GM12891 (cell line): ENCODE measurements at regions not wholly inside any gene's neighbourhood (a gene's known extent, or its start where the extent isn't known, plus 50 kb on each side); places are given as distances from the start of the nearest gene placed in this dataset.

Experiments used
- POLR2A ChIP-seq: IDR thresholded peaks from 2 replicates; pipeline ENCODE4 v1.6.1; 2011; ENCODE audit warnings: low read depth, low read length, control low read depth
- POLR2AphosphoS5 ChIP-seq: IDR thresholded peaks from 2 replicates; pipeline ENCODE4 v1.6.1; 2011; ENCODE audit warnings: low read depth, low read length, control low read depth
- TAF1 ChIP-seq: IDR thresholded peaks from 2 replicates; pipeline ENCODE4 v1.6.1; 2011; ENCODE audit warnings: low read depth, low read length, control low read depth

DNA sequence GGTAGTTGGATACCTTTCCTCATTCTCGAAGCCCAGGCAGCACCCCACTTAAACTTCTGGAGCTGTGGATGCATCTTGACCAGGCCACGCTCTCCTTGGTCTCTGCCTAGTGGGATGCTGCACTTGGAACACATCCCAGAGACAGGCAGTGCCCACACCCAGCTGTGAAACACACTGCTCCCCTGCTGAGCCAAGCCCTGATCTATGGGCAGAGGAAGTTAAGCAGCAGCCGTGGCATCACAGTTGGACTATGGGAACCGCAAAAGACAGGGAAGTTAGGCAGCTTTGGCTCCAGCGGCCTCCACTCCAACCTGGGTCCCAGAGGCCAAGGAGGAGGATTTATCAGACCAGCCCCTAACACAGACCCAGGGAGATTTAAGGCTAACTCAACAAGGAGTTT, 284.8 kb upstream of the CCL2 start:
- TF ChIP-seq POLR2A (no peak), TAF1 (no peak), POLR2AphosphoS5 (no peak)
